NCI-H345 (cell line): ENCODE measurements at regions not wholly inside any gene's neighbourhood (a gene's known extent, or its start where the extent isn't known, plus 50 kb on each side); places are given as distances from the start of the nearest gene placed in this dataset.
A peak's percentile ranks its signal among the peaks of the same experiment; 100 is the strongest.
"Not testable (repeated sequence)": the region's sequence is repeated elsewhere in the genome, so short reads cannot be mapped to it uniquely, and the experiment has no call there.

Experiments
- DNase-seq: peaks from one replicate; lab custom pipeline; 2025; lab: John Stamatoyannopoulos, UW

GRCh38 chr11:25766332-25767015 is 565.5 kb upstream of the ANO3 start:
- DNase-seq = no peak

- no peak for DNase-seq
These were observed 562.6 kb upstream of the ANO3 start for GRCh38 chr11:25769287-25769686.

GRCh38 chr11:25771605-25772004 is 560.3 kb upstream of the ANO3 start:
- no peak for DNase-seq

- DNase-seq = no peak
These were observed 556.3 kb upstream of the ANO3 start for GRCh38 chr11:25775603-25776002.

- no peak for DNase-seq
These were observed 555.7 kb upstream of the ANO3 start for GRCh38 chr11:25776238-25776637.

- no peak for DNase-seq
These were observed 554.6 kb upstream of the ANO3 start for GRCh38 chr11:25777343-25777742.

- no peak for DNase-seq
These were observed 552.9 kb upstream of the ANO3 start for GRCh38 chr11:25779033-25779432.

- DNase-seq = no peak
These were observed 544.5 kb upstream of the ANO3 start for GRCh38 chr11:25787416-25787815.

- DNase-seq = no peak
These were observed 541.5 kb upstream of the ANO3 start for GRCh38 chr11:25790396-25790795.

GRCh38 chr11:25793637-25794036 is 538.3 kb upstream of the ANO3 start:
- DNase-seq = no peak

GRCh38 chr11:25794804-25795203 is 537.1 kb upstream of the ANO3 start:
- DNase-seq = no peak

- no peak for DNase-seq
These were observed 515.5 kb upstream of the ANO3 start for GRCh38 chr11:25816411-25816810.

GRCh38 chr11:25824688-25825087 is 507.2 kb upstream of the ANO3 start:
- DNase-seq = no peak

- not testable (repeated sequence) for DNase-seq
These were observed 500.4 kb upstream of the ANO3 start for GRCh38 chr11:25831485-25831884.

GRCh38 chr11:25838918-25839625 is 492.9 kb upstream of the ANO3 start:
- no peak for DNase-seq

- no peak for DNase-seq
These were observed 487.1 kb upstream of the ANO3 start for GRCh38 chr11:25844811-25845210.

- no peak for DNase-seq
These were observed 476.0 kb upstream of the ANO3 start for GRCh38 chr11:25855916-25856315.

GRCh38 chr11:25859776-25860175 is 472.2 kb upstream of the ANO3 start:
- DNase-seq = no peak

- DNase-seq = peak; percentile 86
These were observed 471.1 kb upstream of the ANO3 start for GRCh38 chr11:25860677-25861450.

GRCh38 chr11:25862159-25862558 is 469.8 kb upstream of the ANO3 start:
- DNase-seq = no peak

GRCh38 chr11:25863986-25864385 is 467.9 kb upstream of the ANO3 start:
- no peak for DNase-seq

- no peak for DNase-seq
These were observed 455.4 kb upstream of the ANO3 start for GRCh38 chr11:25876456-25876965.

GRCh38 chr11:25886036-25886435 is 445.9 kb upstream of the ANO3 start:
- DNase-seq = no peak
